WTC11 (cell line): ENCODE measurements at regions not wholly inside any gene's neighbourhood (a gene's known extent, or its start where the extent isn't known, plus 50 kb on each side); places are given as distances from the start of the nearest gene placed in this dataset.

Source experiments
- ATAC-seq: fragments of 200-7000 bp; cut with Tn5 transposase; 2 replicates; pipeline ENCODE4 v1.10.0; 2021; ENCODE audit warnings: mild to moderate bottlenecking, moderate library complexity
- CTCF ChIA-PET: fragments of 300-600 bp; sonication (Branson Sonifier 250); formaldehyde crosslinking; loops from one replicate; lab custom pipeline; 2021; ENCODE audit warnings: antibody characterized with exemption; lab: Charles Lee
- POLR2A ChIA-PET: fragments of 350-600 bp; sonication (Branson Sonifier 250); formaldehyde crosslinking; loops from one replicate; lab custom pipeline; 2021; ENCODE audit warnings: antibody characterized with exemption; lab: Charles Lee
- DNase-seq: peaks from one replicate; pipeline ENCODE4 v3.0.0; 2021; ENCODE audit warnings: low spot score
- H3K27ac Mint-ChIP-seq: 2 replicates; pipeline ENCODE4 v1.8.0; 2021; ENCODE audit warnings: mixed read lengths
- H3K27me3 Mint-ChIP-seq: 2 replicates; pipeline ENCODE4 v1.8.0; 2021; ENCODE audit warnings: low read depth, mild to moderate bottlenecking, moderate library complexity, mixed read lengths
- H3K36me3 Mint-ChIP-seq: 2 replicates; pipeline ENCODE4 v1.8.0; 2021; ENCODE audit warnings: mixed read lengths
- H3K4me1 Mint-ChIP-seq: 2 replicates; pipeline ENCODE4 v1.8.0; 2022; ENCODE audit warnings: mixed read lengths
- H3K4me3 Mint-ChIP-seq: 2 replicates; pipeline ENCODE4 v1.8.0; 2021; ENCODE audit warnings: mild to moderate bottlenecking, moderate library complexity, mixed read lengths
- H3K9me3 Mint-ChIP-seq: 2 replicates; pipeline ENCODE4 v1.8.0; 2021; ENCODE audit warnings: mixed read lengths
- AFF4 ChIP-seq: sonication (generic); formaldehyde crosslinking; IDR thresholded peaks from 2 replicates; pipeline ENCODE4 v1.8.1; 2023; ENCODE audit warnings: mild to moderate bottlenecking, missing genetic modification reagents, borderline replicate concordance
- ATF1 ChIP-seq: sonication (generic); formaldehyde crosslinking; IDR thresholded peaks from 2 replicates; pipeline ENCODE4 v1.8.1; 2023; ENCODE audit warnings: mild to moderate bottlenecking, moderate library complexity, missing genetic modification reagents
- CREB1 ChIP-seq: sonication (generic); formaldehyde crosslinking; IDR thresholded peaks from 2 replicates; pipeline ENCODE4 v1.8.0; 2023; ENCODE audit warnings: mild to moderate bottlenecking, missing genetic modification reagents
- CREM ChIP-seq: sonication (generic); formaldehyde crosslinking; IDR thresholded peaks from 2 replicates; pipeline ENCODE4 v1.8.1; 2022; ENCODE audit warnings: mild to moderate bottlenecking, missing genetic modification reagents, moderate library complexity
- EMX1 ChIP-seq: fragments of 250-450 bp; sonication (Bioruptor Pico); IDR thresholded peaks from 2 replicates; pipeline ENCODE4 v1.8.0; 2021; ENCODE audit warnings: mild to moderate bottlenecking
- FOXJ3 ChIP-seq: sonication (generic); formaldehyde crosslinking; IDR thresholded peaks from 2 replicates; pipeline ENCODE4 v1.9.0; 2021; ENCODE audit warnings: missing genetic modification reagents, mild to moderate bottlenecking, borderline replicate concordance
- GRHL2 ChIP-seq: fragments of 250-450 bp; sonication (Bioruptor Pico); IDR thresholded peaks from 2 replicates; pipeline ENCODE4 v1.8.0; 2022; ENCODE audit warnings: mild to moderate bottlenecking, moderate library complexity; ENCODE audit not compliant: insufficient replicate concordance, severe bottlenecking
- MAX ChIP-seq: sonication (generic); formaldehyde crosslinking; IDR thresholded peaks from 2 replicates; pipeline ENCODE4 v1.8.0; 2022; ENCODE audit warnings: mild to moderate bottlenecking, missing genetic modification reagents
- MLX ChIP-seq: sonication (generic); formaldehyde crosslinking; IDR thresholded peaks from 2 replicates; pipeline ENCODE4 v1.8.1; 2023; ENCODE audit warnings: mild to moderate bottlenecking, missing genetic modification reagents, moderate library complexity
- NFYB ChIP-seq: sonication (generic); formaldehyde crosslinking; conservative IDR thresholded peaks from 2 replicates; pipeline ENCODE4 v1.8.0; 2022; ENCODE audit warnings: low read depth, missing genetic modification reagents
- PRRX2 ChIP-seq: fragments of 250-450 bp; sonication (Bioruptor Pico); IDR thresholded peaks from 2 replicates; pipeline ENCODE4 v1.8.0; 2021; ENCODE audit warnings: mild to moderate bottlenecking
- STAT6 ChIP-seq: sonication (generic); formaldehyde crosslinking; conservative IDR thresholded peaks from 2 replicates; pipeline ENCODE4 v1.8.1; 2023; ENCODE audit warnings: mild to moderate bottlenecking, low read depth, missing genetic modification reagents, moderate library complexity
- TEAD1 ChIP-seq: sonication (generic); formaldehyde crosslinking; IDR thresholded peaks from 2 replicates; pipeline ENCODE4 v1.8.0; 2022; ENCODE audit warnings: mild to moderate bottlenecking, missing genetic modification reagents
- USF1 ChIP-seq: sonication (generic); formaldehyde crosslinking; IDR thresholded peaks from 2 replicates; pipeline ENCODE4 v1.8.0; 2022; ENCODE audit warnings: mild to moderate bottlenecking, missing genetic modification reagents
- ZBTB21 ChIP-seq: sonication (generic); formaldehyde crosslinking; IDR thresholded peaks from 2 replicates; pipeline ENCODE4 v1.8.1; 2023; ENCODE audit warnings: mild to moderate bottlenecking, missing genetic modification reagents, borderline replicate concordance
- ZNF138 ChIP-seq: sonication (generic); formaldehyde crosslinking; conservative IDR thresholded peaks from 2 replicates; pipeline ENCODE4 v1.8.1; 2022; ENCODE audit warnings: mild to moderate bottlenecking, moderate library complexity, missing genetic modification reagents

GRCh38 chr6:16974387-16974673, 127.5 kb upstream of the STMND1 start:
- Mint-ChIP-seq H3K27me3 (no peaks in the 10 kb centered on the region), H3K36me3 (no peaks in the 10 kb centered on the region), H3K4me3 (no peak overlapping the region), H3K27ac (no peak overlapping the region), H3K4me1 (no peaks in the 10 kb centered on the region), H3K9me3 (peaks cover 2% of the 10 kb centered on the region)
- no peak for TF ChIP-seq GRHL2 (CRISPR knock-in tag)
- no peak for TF ChIP-seq STAT6 (CRISPR knock-in tag)
- TF ChIP-seq NFYB (CRISPR knock-in tag): no peak
- no peak for TF ChIP-seq MLX (CRISPR knock-in tag)
- TF ChIP-seq USF1 (CRISPR knock-in tag): no peak
- TF ChIP-seq ATF1 (CRISPR knock-in tag): no peak
- TF ChIP-seq EMX1 (CRISPR knock-in tag): no peak
- TF ChIP-seq ZBTB21: no peak
- TF ChIP-seq FOXJ3 (CRISPR knock-in tag): no peak
- TF ChIP-seq TEAD1: no peak
- TF ChIP-seq ZNF138 (CRISPR knock-in tag): no peak
- no peak for TF ChIP-seq CREM
- TF ChIP-seq AFF4 (CRISPR knock-in tag): no peak
- no peak for TF ChIP-seq PRRX2 (CRISPR knock-in tag)
- CTCF ChIA-PET: interaction anchor here (1.2 kb wide), 1 partner anchor 9 kb away, joined by 6 read pairs; no protein-coding TSS in a partner anchor
- POLR2A ChIA-PET: no interaction called here
- DNase-seq: no peak
- no peak for ATAC-seq

- DNase-seq (no peak), ATAC-seq (no peak)
- TF ChIP-seq MAX (CRISPR knock-in tag): no peak
- TF ChIP-seq CREB1 (CRISPR knock-in tag): no peak
- Mint-ChIP-seq H3K4me3 (no peak overlapping the region), H3K4me1 (no peaks in the 10 kb centered on the region), H3K27me3 (no peaks in the 10 kb centered on the region), H3K36me3 (no peaks in the 10 kb centered on the region), H3K27ac (no peak overlapping the region), H3K9me3 (no peaks in the 10 kb centered on the region)
- POLR2A ChIA-PET: no interaction called here
- CTCF ChIA-PET: interaction anchor here (1.0 to 1.2 kb wide), 2 partner anchors 9 kb away, joined by 3 to 6 read pairs; no protein-coding TSS in a partner anchor
Measured at GRCh38 chr6:16973545-16974386, 128.1 kb upstream of the STMND1 start.
